GM13977 (cell line): ENCODE measurements at regions not wholly inside any gene's neighbourhood (a gene's known extent, or its start where the extent isn't known, plus 50 kb on each side); places are given as distances from the start of the nearest gene placed in this dataset.

Source experiments
- DNase-seq: peaks from one replicate; pipeline ENCODE4 v3.0.0; 2012; ENCODE audit warnings: low spot score
- CTCF ChIP-seq: IDR thresholded peaks from 2 replicates; pipeline ENCODE4 v1.5.1; 2012; ENCODE audit warnings: mild to moderate bottlenecking, control low read depth; ENCODE audit not compliant: insufficient read depth; ENCODE audit errors: extremely low read depth, missing control alignments
- in situ Hi-C: fragments of 300-500 bp; cut with MboI; formaldehyde crosslinking; loops from one replicate; pipeline ENCODE4 v1.12.0; 2022; ENCODE audit warnings: low sequenced_read_pairs, low pct_unique_long_range_greater_than_20kb, mixed read lengths, inconsistent platforms; ENCODE audit not compliant: unreplicated experiment

GRCh38 chr2:173806761-173807160, 158.4 kb downstream of the SP3 start:
- TF ChIP-seq CTCF: no peak
- in situ Hi-C loops: no loop called here
- DNase-seq: no peak

- TF ChIP-seq CTCF: no peak
- DNase-seq: no peak
- in situ Hi-C loops: no loop called here
These were observed 156.5 kb downstream of the SP3 start for GRCh38 chr2:173808718-173809117.

GRCh38 chr2:173812321-173812720, 152.9 kb downstream of the SP3 start:
- no peak for DNase-seq
- in situ Hi-C loops: no loop called here
- no peak for TF ChIP-seq CTCF

GRCh38 chr2:173814306-173814705, 150.9 kb downstream of the SP3 start:
- TF ChIP-seq CTCF: no peak
- in situ Hi-C loops: no loop called here
- no peak for DNase-seq

- in situ Hi-C loops: no loop called here
- DNase-seq: no peak
- no peak for TF ChIP-seq CTCF
These were observed 149.4 kb downstream of the SP3 start for GRCh38 chr2:173815772-173816171.

GRCh38 chr2:173817582-173817981, 147.6 kb downstream of the SP3 start:
- in situ Hi-C loops: no loop called here
- no peak for DNase-seq
- TF ChIP-seq CTCF: no peak

GRCh38 chr2:173818285-173818684, 146.9 kb downstream of the SP3 start:
- in situ Hi-C loops: no loop called here
- DNase-seq: no peak
- no peak for TF ChIP-seq CTCF
